ENCODE measurements at regions not wholly inside any gene's neighbourhood (a gene's known extent, or its start where the extent isn't known, plus 50 kb on each side); places are given as distances from the start of the nearest gene placed in this dataset.

- no peak overlapping the region for H3K9ac ChIP-seq (ENCODE audit: low read depth in 1 of 2, low read length in 2 of 2)
- no peak overlapping the region for H3K27ac ChIP-seq (ENCODE audit: low read depth in 1 of 2, low read length in 2 of 2)
- no peaks in the 10 kb centered on the region for H3K36me3 ChIP-seq (ENCODE audit: control insufficient read depth in 4 of 4, insufficient read depth in 3 of 4, low read depth in 1 of 4, low read length in 3 of 4)
- no peak overlapping the region for H3K4me3 ChIP-seq (ENCODE audit: low read depth in 1 of 3, low read length in 3 of 3)
- 91% methylated on average over 1 of the region's 1 CpG for WGBS
- TF ChIP-seq NR2F2 (IDR thresholded peaks at IDR 0.05) (no peak), REST (IDR thresholded peaks at IDR 0.05) (no peak), HNF4A (conservative IDR thresholded peaks at IDR 0.05) (no peak), FOXA1 (IDR thresholded peaks at IDR 0.05) (no peak), RXRA (IDR thresholded peaks at IDR 0.05) (no peak), HNF4G (IDR thresholded peaks at IDR 0.05) (no peak), ATF3 (IDR thresholded peaks at IDR 0.05) (no peak)
- no peak for DNase-seq (ENCODE audit: low spot score)
- no peaks in the 10 kb centered on the region for H3K4me1 ChIP-seq (ENCODE audit: control insufficient read depth in 4 of 4, insufficient read depth in 4 of 4, low read length in 3 of 4)
- H3K9me3 ChIP-seq (ENCODE audit: control insufficient read depth in 4 of 4, low read length in 3 of 4), result no peaks in the 10 kb centered on the region
- no peaks in the 10 kb centered on the region for H3K27me3 ChIP-seq (ENCODE audit: control insufficient read depth in 4 of 4, insufficient read depth in 4 of 4, low read length in 3 of 4)
Observed at GRCh38 chr4:97353876-97354275, 789.4 kb downstream of the STPG2 start.

GRCh38 chr4:97359826-97360225, 783.5 kb downstream of the STPG2 start:
- H3K9ac ChIP-seq (ENCODE audit: low read depth in 1 of 2, low read length in 2 of 2), result no peak overlapping the region
- H3K4me1 ChIP-seq (ENCODE audit: control insufficient read depth in 4 of 4, insufficient read depth in 4 of 4, low read length in 3 of 4), result no peaks in the 10 kb centered on the region
- TF ChIP-seq TAF1 (conservative IDR thresholded peaks at IDR 0.05) (no peak), NR2F2 (IDR thresholded peaks at IDR 0.05) (no peak), CTCF (IDR thresholded peaks at IDR 0.05; ENCODE audit: low read depth, low read length, missing input control) (no peak), ZBTB33 (IDR thresholded peaks at IDR 0.05) (no peak), SP1 (IDR thresholded peaks at IDR 0.05) (no peak), HNF4G (IDR thresholded peaks at IDR 0.05) (no peak), HNF4A (conservative IDR thresholded peaks at IDR 0.05) (no peak), ATF3 (IDR thresholded peaks at IDR 0.05) (no peak), FOXA2 (IDR thresholded peaks at IDR 0.05) (no peak), FOXA1 (IDR thresholded peaks at IDR 0.05) (no peak), RXRA (IDR thresholded peaks at IDR 0.05) (no peak), REST (IDR thresholded peaks at IDR 0.05) (no peak)
- no peaks in the 10 kb centered on the region for H3K36me3 ChIP-seq (ENCODE audit: control insufficient read depth in 4 of 4, insufficient read depth in 3 of 4, low read depth in 1 of 4, low read length in 3 of 4)
- H3K4me3 ChIP-seq (ENCODE audit: low read depth in 1 of 3, low read length in 3 of 3), result no peak overlapping the region
- H3K9me3 ChIP-seq (ENCODE audit: control insufficient read depth in 4 of 4, low read length in 3 of 4), result peaks cover 0 to 6% (median 2%) of the 10 kb centered on the region in 4 donors
- H3K27me3 ChIP-seq (ENCODE audit: control insufficient read depth in 4 of 4, insufficient read depth in 4 of 4, low read length in 3 of 4), result no peaks in the 10 kb centered on the region
- no peak overlapping the region for H3K27ac ChIP-seq (ENCODE audit: low read depth in 1 of 2, low read length in 2 of 2)
- WGBS, result 86% methylated on average over 2 of the region's 2 CpGs
- no peak for DNase-seq (ENCODE audit: low spot score)

All from liver (tissue), 8 donors.